COR-L47 (cell line): ENCODE measurements at regions not wholly inside any gene's neighbourhood (a gene's known extent, or its start where the extent isn't known, plus 50 kb on each side); places are given as distances from the start of the nearest gene placed in this dataset.
"Not testable (repeated sequence)": the region's sequence is repeated elsewhere in the genome, so short reads cannot be mapped to it uniquely, and the experiment has no call there.

Source experiments
- DNase-seq: peaks from one replicate; lab custom pipeline; 2025; lab: John Stamatoyannopoulos, UW

DNA sequence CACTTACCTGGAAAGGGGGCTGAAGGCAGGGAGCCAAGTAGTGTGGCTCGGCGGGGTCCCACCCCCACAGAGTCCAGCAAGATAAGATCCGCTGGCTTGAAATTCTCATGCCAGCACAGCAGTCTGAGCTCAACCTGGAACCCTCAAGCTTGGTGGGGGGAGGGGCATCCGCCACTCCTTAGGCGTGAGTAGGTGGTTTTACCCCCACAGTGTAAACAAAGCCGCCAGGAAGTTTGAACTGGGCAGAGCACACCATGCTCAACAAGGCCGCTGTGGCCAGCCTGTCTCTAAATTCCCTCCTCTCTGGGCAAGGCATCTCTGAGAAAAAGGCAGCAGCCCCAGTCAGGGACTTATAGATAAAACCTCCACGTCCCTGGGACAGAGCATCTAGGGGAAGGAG is 156.3 kb downstream of the KBTBD8 start:
- no peak for DNase-seq

- DNase-seq, result no peak
Measured at GRCh38 chr3:67167481-67167880, 169.4 kb downstream of the KBTBD8 start.

DNA sequence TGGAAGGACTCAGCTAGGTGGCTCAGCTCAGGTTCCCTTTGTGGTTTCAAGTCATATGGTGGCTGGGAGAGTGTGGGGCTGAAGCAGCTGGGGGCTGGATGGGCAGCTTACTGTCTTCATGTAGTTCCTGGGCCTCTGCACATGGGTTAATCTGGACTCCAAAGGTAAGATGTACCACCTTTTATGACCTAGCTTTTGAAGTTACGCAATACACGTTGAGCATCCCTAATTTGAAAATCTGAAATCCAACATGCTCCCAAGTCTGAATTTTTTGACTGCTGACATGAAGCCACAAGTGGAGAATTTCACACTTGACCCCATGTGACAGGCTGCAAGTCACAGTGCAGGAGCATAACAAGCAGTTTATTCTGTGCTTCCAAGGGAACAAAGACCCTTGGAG is 173.7 kb downstream of the KBTBD8 start:
- no peak for DNase-seq

DNA sequence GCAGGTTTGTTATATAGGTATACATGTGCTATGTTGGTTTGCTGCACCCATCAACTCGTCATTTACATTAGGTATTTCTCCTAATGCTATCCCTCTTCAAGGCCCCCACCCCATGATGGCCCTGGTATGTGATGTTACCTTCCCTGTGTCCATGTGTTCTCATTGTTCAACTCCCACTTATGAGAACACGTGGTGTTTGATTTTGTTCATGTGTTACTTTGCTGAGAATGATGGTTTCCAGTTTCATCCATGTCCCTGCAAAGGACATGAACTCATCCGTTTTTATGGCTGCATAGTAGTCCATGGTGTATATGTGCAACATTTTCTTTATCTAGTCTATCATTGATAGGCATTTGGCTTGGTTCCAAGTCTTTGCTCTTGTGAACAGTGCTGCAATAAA is 175.0 kb downstream of the KBTBD8 start:
- DNase-seq, result not testable (repeated sequence)

DNA sequence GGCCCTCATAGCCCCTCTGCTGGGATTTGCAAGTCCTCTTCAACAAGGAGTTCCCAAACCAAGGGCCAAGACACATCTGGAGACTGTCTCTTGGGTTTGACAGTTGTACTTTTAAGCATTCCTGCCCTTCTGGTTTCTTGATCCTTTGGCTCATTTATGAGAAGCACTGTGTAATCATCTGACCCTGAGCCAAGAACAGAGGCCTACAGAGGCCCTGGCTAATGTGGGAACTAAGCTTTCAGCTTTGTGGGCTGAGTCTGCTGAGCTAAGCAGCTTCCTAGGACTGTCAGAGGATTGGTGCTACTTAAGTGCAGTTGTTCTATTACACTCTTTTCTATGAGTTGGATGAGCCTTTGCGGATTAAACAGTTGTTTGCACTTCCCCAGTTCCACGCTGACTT is 178.3 kb downstream of the KBTBD8 start:
- DNase-seq, result no peak

DNA sequence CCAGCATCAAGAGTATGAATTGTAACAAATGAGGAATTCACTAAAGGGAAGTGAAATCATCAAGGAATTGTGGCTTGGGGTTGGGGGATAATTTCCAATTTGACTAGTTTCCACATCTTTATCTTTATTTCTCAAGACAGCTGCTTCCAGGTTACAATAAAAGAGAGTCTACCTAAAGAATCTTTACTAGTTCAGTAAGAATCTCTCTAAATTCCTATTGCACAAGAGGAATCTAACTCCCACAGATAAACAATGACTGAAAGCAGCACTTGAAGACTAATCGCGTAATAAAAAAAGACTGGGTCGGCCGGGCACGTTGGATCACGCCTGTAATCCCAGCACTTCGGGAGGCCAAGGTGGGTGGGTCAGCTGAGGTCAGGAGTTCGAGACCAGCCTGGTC is 194.4 kb downstream of the KBTBD8 start:
- DNase-seq, result no peak

GRCh38 chr3:67196677-67197076 is 198.6 kb downstream of the KBTBD8 start:
- peak; percentile 16 for DNase-seq

DNA sequence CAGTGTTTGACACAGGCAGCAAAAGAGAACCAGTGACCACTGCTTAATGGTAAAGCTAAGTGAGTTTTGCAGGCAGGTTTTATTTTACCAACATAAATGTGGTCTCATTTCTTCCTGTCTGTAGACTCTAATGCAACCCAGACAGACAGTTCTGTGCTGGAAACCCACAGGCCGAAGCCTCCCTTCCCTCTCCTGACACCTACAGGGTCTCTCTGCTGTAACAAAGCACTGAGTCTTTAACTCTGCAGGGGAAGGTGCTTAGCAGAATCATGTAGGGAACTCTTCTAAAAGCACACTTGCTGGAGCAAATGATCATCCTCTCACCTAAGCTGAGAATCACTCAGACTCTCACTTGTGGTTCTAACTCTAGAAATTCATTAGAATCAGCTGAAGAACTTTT is 200.3 kb downstream of the KBTBD8 start:
- DNase-seq, result no peak

- no peak for DNase-seq
Measured at GRCh38 chr3:67200618-67201017, 202.5 kb downstream of the KBTBD8 start.

- no peak for DNase-seq
Measured at GRCh38 chr3:67201026-67201425, 202.9 kb downstream of the KBTBD8 start.

- DNase-seq, result no peak
Measured at GRCh38 chr3:67202053-67202452, 203.9 kb downstream of the KBTBD8 start.

GRCh38 chr3:67204951-67205350 is 206.8 kb downstream of the KBTBD8 start:
- no peak for DNase-seq

DNA sequence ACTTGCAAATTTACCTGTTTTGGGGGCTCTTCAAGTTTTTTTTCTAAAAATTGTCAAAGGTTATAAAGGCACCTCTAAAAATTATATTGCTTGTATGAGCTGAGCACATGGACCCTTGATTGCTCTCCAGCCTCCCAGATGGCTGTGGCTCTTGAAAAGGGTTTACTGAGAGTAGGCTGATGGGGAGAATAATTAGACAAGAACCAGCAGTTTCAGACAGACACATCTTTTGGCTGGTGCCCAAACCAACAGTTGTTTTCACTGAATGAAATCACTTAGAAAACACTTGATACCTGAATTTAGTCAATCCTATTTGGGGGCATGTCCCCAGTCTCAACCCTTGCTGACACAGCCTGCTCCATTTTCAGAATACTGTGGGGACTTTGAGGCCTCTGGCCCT is 217.6 kb downstream of the KBTBD8 start:
- DNase-seq, result no peak

- DNase-seq, result no peak
Measured at GRCh38 chr3:67227030-67227429, 228.9 kb downstream of the KBTBD8 start.

DNA sequence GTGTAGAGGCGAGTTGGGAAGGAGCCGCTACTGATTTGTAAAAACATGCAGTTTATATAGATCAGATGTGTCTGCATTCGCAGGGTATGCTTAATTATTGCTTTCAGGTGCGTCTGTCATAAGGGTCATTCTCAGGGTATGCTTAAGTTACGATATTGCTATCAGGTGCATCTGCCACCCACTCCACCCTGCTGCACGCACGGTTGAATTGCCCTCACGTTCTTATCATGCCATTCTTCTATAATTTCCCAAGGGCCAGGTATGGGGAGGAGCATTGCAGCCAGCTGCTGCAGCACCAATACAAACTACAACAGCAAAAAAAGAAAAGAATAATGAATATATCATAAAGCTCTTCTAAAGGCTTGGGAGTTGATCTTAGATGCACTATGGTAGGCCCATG is 230.0 kb downstream of the KBTBD8 start:
- no peak for DNase-seq

DNA sequence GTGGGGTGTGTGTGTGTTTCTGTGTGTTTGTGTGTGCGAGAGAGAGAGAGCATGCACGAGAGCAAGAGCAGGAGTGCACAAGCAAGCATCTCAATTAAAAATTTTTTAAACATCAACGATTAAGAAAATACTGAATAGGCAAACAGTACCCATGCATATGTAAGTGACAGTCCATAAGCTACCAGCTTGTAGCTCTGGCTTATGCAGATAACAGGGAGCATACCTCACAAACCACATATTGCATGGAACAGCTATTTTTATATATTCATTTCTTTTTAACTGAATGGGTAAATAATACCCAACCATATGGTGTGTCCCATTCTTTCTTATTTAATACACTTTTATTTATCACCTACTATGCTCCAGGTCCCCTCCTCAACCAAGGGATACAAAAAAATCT is 234.5 kb downstream of the KBTBD8 start:
- DNase-seq, result no peak

- no peak for DNase-seq
Measured at GRCh38 chr3:67239353-67239752, 241.2 kb downstream of the KBTBD8 start.

DNA sequence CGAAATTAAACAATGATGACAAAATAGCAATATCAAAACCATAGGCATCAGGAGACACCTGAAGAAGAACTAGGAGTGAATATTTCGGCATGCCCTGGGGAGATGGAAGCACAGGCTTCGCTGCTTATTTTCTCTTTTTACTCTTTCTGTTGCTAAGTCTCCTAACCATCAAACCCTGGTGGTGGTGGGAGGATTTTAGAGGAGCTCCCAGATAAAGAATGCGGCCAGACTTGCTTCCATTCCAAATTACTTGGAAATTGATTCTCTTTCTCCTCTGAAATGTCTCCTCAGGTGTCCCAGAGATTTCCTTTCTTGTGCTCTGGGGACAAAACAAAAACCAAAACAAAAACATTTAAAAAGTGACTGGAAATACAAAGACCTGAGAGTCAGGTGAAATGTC is 243.0 kb downstream of the KBTBD8 start:
- no peak for DNase-seq

- no peak for DNase-seq
Measured at GRCh38 chr3:67244130-67244529, 246.0 kb downstream of the KBTBD8 start.

DNA sequence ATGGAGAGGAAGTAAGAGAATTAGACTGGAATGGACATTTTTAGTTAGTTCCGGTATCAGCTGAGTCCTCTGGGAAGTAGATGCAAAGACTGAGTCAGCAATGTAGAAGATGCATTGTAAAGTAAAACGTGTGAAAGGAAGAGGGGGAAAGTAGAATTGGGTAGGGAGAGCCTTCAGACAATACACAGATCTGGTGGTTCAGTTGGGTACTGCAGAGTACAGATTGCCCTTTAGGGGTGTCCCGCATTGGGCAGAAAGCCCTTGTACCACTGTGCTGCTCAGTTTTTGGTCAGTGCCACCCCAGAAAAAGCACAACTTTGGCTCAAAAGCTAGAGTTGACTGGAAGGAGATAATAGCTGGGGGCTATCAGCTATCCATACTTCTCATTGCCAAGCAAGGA is 247.4 kb downstream of the KBTBD8 start:
- DNase-seq, result no peak

- no peak for DNase-seq
Measured at GRCh38 chr3:67248726-67249125, 250.6 kb downstream of the KBTBD8 start.

DNA sequence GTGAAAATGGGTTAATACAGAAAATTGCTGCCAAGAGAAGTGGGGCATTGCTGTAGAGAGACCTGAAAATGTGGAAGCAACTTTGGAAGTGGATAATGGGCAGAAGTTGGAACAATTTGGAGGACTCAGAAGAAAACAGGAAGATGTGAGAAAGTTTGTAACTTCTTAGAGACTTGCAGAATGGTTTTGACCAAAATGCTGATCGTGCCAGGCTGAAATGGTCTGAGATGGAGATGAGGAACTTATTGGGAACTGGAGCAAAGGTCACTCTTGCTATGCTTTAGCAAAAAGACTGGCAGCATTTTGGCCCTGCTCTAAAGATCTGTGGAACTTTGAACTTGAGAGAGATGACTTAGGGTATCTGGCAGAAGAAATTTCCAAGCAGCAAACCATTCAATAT is 254.8 kb downstream of the KBTBD8 start:
- DNase-seq, result not testable (repeated sequence)

GRCh38 chr3:67278015-67278618 is 280.0 kb downstream of the KBTBD8 start:
- no peak for DNase-seq

- no peak for DNase-seq
Measured at GRCh38 chr3:67286586-67286985, 288.5 kb downstream of the KBTBD8 start.
